Muscle layer of duodenum (tissue), 2 donors: ENCODE measurements at regions not wholly inside any gene's neighbourhood (a gene's known extent, or its start where the extent isn't known, plus 50 kb on each side); places are given as distances from the start of the nearest gene placed in this dataset.
"Not testable (repeated sequence)": the region's sequence is repeated elsewhere in the genome, so short reads cannot be mapped to it uniquely, and the experiment has no call there.

Source experiments
- H3K27ac ChIP-seq: one replicate; pipeline ENCODE4 v1.7.0; 2013; ENCODE audit warnings: mild to moderate bottlenecking, low read length
- H3K27me3 ChIP-seq: one replicate; pipeline ENCODE4 v1.7.0; 2013; ENCODE audit warnings: low read depth, mild to moderate bottlenecking, control low read depth, low read length
- H3K36me3 ChIP-seq, 2 donors: one replicate each; pipeline ENCODE4 v1.7.0; 2013; ENCODE audit warnings: low read length in 2 of 2, control low read depth in 1 of 2, mild to moderate bottlenecking in 1 of 2; ENCODE audit not compliant: insufficient read depth in 2 of 2, control insufficient read depth in 1 of 2
- H3K4me1 ChIP-seq, 2 donors: one replicate each; pipeline ENCODE4 v1.7.0; 2013; ENCODE audit warnings: low read length in 2 of 2, mild to moderate bottlenecking in 2 of 2, control low read depth in 1 of 2, moderate library complexity in 1 of 2; ENCODE audit not compliant: insufficient read depth in 2 of 2, control insufficient read depth in 1 of 2
- H3K4me3 ChIP-seq, 2 donors: one replicate each; pipeline ENCODE4 v1.7.0; 2013; ENCODE audit warnings: low read length in 2 of 2, low read depth in 1 of 2, mild to moderate bottlenecking in 1 of 2
- H3K9me3 ChIP-seq, 2 donors: one replicate each; pipeline ENCODE4 v1.7.0; 2013; ENCODE audit warnings: low read length in 2 of 2, control low read depth in 1 of 2, mild to moderate bottlenecking in 1 of 2; ENCODE audit not compliant: control insufficient read depth in 1 of 2
- donor health status: healthy.

DNA sequence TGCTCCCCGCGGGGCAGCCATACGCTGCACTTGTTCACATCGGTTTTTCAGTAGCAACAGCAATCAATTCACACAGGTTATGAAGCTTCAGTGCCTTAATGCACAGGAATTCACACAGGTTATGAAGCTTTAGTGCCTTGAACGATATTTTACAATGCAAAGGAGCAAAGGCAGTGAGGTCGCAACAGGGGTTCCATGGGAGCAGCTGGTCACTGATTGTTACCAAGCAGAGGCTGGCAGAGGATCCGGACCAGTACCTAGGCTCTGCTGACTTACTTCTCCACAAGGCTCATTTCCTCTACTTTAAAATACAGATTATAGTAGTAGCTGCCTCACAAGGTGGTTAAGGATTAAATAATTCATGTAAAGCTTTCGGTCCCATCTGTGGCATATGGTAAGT lies 95.2 kb upstream of the ODAD2 start:
- Histone ChIP-seq H3K9me3 (no peaks in the 10 kb centered on the region), H3K27ac (no peak overlapping the region), H3K27me3 (no peaks in the 10 kb centered on the region), H3K36me3 (peaks cover 0 to 4% of the 10 kb centered on the region in 2 donors), H3K4me1 (no peaks in the 10 kb centered on the region), H3K4me3 (no peak overlapping the region)

DNA sequence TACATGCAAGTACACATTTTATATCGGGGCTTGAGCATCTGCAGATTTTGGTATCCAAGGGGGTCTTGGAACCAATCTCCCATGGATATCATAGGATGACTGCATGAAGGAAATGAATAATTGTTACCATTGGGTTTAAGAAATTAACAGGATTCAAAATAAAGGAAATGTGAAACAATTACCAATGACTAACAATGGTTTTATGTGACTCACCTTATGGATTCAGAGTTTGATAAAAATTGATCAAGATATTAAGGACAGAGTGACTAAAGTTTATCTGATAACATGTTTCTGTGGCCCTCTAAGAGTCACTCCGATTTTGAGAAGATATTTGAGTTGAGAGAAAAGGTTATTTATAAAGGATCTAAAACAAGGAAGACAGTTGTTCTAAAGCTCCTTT lies 93.0 kb upstream of the ODAD2 start:
- H3K4me1 ChIP-seq: no peaks in the 10 kb centered on the region
- no peak overlapping the region for H3K4me3 ChIP-seq
- no peaks in the 10 kb centered on the region for H3K9me3 ChIP-seq
- H3K27me3 ChIP-seq: no peaks in the 10 kb centered on the region
- H3K27ac ChIP-seq: no peak overlapping the region
- H3K36me3 ChIP-seq: peaks cover 0 to 23% of the 10 kb centered on the region in 2 donors

DNA sequence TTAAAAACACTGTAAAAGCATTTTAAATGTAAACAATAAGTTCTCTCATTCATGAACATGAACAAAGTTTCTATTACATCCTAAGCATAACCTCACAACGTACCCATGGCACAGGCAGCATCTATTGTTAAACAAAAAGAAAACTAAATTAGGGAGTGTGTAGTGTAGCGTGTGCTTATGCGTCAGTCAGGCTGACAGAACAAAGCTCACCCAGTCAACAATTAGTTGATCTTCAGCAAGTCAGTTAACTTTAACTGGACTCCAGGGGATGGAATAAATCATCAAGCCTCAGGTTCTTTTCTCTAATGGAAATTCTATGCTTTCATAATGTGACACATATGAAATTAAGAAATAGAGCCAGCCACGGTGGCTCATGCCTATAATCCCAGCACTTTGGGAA lies 91.6 kb upstream of the ODAD2 start:
- Histone ChIP-seq H3K9me3 (no peaks in the 10 kb centered on the region), H3K4me3 (no peak overlapping the region), H3K27ac (no peak overlapping the region), H3K27me3 (no peaks in the 10 kb centered on the region), H3K36me3 (peaks cover 0 to 31% of the 10 kb centered on the region in 2 donors), H3K4me1 (no peaks in the 10 kb centered on the region)

DNA sequence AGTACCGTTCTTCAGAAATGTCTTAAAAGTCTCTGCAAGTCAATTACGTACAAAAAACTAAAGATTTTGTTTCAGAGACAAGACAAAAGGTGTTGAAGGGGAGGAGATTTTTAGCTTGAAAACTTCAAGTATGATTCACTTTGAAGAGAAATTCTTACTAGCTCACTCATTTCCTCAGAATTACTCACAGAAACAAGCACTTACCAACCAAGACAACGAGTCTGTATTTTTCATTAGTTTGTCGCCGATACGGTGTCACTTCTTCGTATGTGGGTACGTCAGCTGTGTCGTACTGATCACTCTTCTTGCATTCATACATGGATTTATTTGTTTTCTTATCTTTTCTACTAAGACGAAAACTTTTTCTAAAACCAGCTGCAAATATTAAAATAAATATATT lies 90.6 kb upstream of the ODAD2 start:
- no peaks in the 10 kb centered on the region for H3K27me3 ChIP-seq
- H3K36me3 ChIP-seq: peaks cover 0 to 34% of the 10 kb centered on the region in 2 donors
- H3K4me3 ChIP-seq: no peak overlapping the region
- no peak overlapping the region for H3K27ac ChIP-seq
- no peaks in the 10 kb centered on the region for H3K4me1 ChIP-seq
- H3K9me3 ChIP-seq: no peaks in the 10 kb centered on the region

DNA sequence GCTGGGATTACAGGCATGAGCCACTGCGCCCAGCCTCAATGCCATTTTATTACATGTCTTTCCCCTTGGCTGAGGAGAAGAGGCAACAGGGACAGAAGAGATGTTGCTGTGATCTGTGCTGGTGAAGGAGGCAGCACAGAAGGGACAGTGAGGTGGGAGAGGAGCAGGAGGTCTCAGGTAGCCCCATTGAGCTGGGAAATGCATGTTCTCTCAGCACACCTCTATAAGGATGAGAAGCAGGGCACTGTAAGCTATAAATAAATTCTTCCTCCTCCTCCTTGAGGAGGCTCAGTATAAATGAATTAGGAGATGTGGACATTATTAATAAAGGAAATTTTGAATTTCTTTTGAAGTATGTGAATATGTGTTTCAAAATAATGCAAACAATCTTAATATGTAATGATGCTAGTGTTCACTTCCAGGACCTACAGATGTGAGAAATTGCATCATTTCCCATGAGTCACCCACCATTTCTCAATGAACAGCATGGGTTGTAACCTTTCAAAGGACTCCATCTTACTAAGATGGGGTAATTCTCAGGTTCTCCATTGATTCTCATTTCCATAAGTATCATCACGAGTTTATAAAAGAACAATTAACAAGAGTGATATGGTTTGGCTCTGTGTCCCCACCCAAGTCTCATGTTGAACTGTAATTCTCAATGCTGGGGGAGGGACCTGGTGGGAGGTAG lies 88.9 kb upstream of the ODAD2 start:
- Histone ChIP-seq H3K36me3 (peaks cover 0 to 34% of the 10 kb centered on the region in 2 donors), H3K9me3 (no peaks in the 10 kb centered on the region), H3K4me1 (no peaks in the 10 kb centered on the region), H3K4me3 (no peak overlapping the region), H3K27me3 (no peaks in the 10 kb centered on the region), H3K27ac (no peak overlapping the region)

DNA sequence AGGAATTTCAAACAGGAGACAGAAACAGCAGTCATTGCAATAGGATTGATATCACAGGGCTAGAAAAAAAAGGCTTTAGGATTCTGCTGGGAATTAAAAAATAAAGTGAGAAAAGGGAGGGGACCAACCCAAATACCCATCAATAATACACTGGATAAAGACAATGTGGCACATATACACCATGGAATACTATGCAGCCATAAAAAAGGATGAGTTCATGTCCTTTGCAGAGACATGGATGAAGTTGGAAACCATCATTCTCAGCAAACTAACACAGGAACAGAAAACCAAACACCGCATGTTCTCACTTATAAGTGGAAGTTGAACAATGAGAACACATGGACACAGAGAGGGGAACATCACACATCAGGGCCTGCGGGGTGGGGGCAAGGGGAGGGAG lies 86.9 kb upstream of the ODAD2 start:
- H3K4me1 ChIP-seq, H3K9me3 ChIP-seq, H3K27ac ChIP-seq, H3K4me3 ChIP-seq, H3K27me3 ChIP-seq: not testable (repeated sequence)
- H3K36me3 ChIP-seq: peaks cover 0 to 34% of the 10 kb centered on the region in 2 donors

DNA sequence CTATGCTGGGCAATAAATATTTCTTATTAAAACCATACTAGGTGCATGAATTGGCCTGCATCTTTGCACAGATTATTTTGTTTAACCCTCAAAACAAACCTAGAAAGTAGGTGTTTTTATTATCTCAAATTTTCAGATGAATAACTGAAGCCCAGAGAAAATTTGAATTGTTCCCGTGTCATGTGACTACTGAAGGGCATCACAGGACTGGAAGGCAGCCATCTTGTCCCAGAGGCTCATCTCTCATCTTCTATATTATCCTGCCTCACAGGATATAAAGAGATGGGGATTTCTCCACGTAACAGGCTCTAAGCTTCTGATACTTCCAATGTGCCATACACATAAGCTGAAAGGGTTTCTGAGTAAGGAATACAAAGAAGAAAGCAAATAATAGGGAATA lies 84.0 kb upstream of the ODAD2 start:
- Histone ChIP-seq H3K4me1 (no peaks in the 10 kb centered on the region), H3K9me3 (no peaks in the 10 kb centered on the region), H3K27ac (no peak overlapping the region), H3K4me3 (no peak overlapping the region), H3K27me3 (no peaks in the 10 kb centered on the region), H3K36me3 (peaks cover 0 to 19% of the 10 kb centered on the region in 2 donors)

DNA sequence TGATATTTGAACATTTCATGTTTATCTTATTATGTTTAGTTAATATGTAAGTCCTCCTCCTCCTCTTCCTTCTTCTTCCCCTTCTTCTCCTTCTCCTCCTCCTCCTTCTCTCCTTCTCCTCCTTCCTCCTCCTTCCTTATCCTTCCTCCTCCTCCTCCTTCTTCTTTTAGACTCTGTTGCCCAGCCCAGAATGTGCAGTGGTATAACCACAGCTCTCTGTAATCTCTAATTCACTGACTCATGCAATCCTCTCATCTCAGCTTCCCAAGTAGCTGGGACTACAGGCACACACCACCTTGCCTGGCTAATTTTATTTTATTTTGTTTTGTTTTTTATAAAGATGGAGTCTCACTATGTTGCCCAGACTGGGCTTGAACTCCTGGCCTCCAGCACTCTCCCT lies 83.4 kb upstream of the ODAD2 start:
- Histone ChIP-seq H3K4me1 (no peaks in the 10 kb centered on the region), H3K27me3 (no peaks in the 10 kb centered on the region), H3K9me3 (no peaks in the 10 kb centered on the region)

DNA sequence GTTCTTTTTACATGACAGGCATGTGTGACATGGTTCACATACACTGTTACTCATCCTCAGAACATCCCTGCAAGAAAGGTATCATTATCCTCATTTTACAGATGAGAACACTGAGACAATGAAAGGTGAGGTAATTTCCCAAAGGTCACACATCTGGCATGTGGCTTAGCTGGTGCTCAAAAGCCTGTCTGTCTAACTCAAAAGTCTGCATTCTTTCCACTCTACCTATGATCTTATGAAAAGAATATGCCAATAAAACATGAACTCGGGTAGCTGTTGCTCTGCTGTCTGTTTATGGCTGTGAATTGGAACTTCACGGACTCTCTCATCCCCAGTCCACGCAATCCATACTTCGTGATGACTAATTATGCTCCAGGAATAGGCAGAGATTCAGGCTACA lies 79.0 kb upstream of the ODAD2 start:
- H3K27ac ChIP-seq: no peak overlapping the region
- H3K9me3 ChIP-seq: peaks cover 0 to 6% of the 10 kb centered on the region in 2 donors
- no peaks in the 10 kb centered on the region for H3K4me1 ChIP-seq
- peaks cover 0 to 4% of the 10 kb centered on the region in 2 donors for H3K36me3 ChIP-seq
- H3K27me3 ChIP-seq: no peaks in the 10 kb centered on the region
- H3K4me3 ChIP-seq: no peak overlapping the region

More for the DNA sequence above, 83.4 kb upstream of the ODAD2 start:
- Histone ChIP-seq H3K4me3 (no peak overlapping the region), H3K27ac (no peak overlapping the region), H3K36me3 (peaks cover 0 to 14% of the 10 kb centered on the region in 2 donors)

DNA sequence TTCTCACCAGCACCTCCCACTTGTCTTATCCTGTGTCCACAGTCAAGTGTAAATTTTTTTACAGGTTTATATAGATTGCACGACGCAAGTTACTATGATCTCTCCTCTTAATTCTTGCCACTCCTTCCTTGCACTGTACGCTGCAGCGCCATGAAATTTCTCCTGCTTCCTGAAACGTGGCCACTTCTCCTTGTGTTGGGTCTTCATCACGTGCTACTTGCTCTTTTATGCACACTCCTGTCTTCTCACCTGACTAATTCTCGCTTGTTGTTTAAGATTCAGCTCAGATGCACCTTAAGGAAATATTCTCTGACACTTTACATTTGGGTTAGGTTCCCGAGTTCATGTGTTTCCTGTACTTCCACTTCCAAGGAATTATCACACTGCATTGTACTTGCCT lies 76.5 kb upstream of the ODAD2 start:
- Histone ChIP-seq H3K4me3 (no peak overlapping the region), H3K4me1 (no peaks in the 10 kb centered on the region), H3K27me3 (no peaks in the 10 kb centered on the region), H3K36me3 (peaks cover 0 to 4% of the 10 kb centered on the region in 2 donors), H3K27ac (no peak overlapping the region), H3K9me3 (peaks cover 0 to 6% of the 10 kb centered on the region in 2 donors)

DNA sequence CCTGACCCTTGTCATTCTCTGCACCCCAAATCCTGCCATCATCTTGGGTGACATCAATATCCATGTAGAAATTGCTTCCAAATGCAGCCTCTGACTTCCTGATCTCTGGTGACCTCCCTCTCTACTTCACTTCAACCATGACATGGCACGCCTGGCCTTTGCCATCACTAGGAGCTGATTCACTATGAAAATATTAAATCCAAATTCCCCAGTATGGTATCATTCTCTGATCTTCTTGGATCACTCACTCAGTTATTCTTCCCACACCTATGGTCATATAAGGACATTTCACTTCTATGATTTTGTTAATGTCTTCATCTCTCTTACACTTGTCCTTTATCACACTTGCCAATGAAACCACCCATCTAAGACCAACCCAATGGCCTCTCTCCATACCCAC lies 73.7 kb upstream of the ODAD2 start:
- no peak overlapping the region for H3K27ac ChIP-seq
- no peaks in the 10 kb centered on the region for H3K4me1 ChIP-seq
- H3K4me3 ChIP-seq: no peak overlapping the region
- H3K27me3 ChIP-seq: no peaks in the 10 kb centered on the region
- H3K36me3 ChIP-seq: peaks cover 0 to 12% of the 10 kb centered on the region in 2 donors
- peaks cover 0 to 6% of the 10 kb centered on the region in 2 donors for H3K9me3 ChIP-seq

DNA sequence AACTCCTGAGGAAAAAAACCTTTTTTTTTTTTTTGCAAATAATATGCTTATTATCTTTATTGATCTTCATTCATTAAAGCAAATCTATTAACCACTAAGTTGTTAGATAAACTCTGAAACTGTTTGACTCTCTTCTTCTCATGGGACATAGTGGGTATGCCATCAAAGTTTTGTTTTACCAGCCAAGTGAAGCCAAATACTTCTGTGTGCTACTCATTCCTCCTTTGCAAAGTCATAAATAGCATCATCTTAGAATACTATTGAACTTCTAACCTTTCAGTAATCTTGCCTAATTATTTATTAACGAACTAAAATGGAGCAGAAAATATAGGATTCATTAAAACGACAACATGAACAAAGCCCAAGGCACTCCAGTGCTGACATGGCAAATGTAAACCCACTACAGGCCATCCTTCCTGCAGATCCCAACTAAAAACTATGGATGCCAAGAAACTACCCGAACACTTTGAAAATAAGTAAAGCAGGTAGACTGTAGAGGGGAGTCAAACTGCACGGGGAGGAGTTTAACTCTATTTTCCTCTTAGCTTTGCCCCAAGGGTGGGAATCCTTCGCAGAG lies 61.2 kb upstream of the ODAD2 start:
- Histone ChIP-seq H3K36me3 (peaks cover 0 to 4% of the 10 kb centered on the region in 2 donors), H3K27ac (no peak overlapping the region), H3K4me3 (no peak overlapping the region), H3K4me1 (no peaks in the 10 kb centered on the region), H3K9me3 (no peaks in the 10 kb centered on the region), H3K27me3 (no peaks in the 10 kb centered on the region)
